ENCODE measurements at regions not wholly inside any gene's neighbourhood (a gene's known extent, or its start where the extent isn't known, plus 50 kb on each side); places are given as distances from the start of the nearest gene placed in this dataset.

DNA sequence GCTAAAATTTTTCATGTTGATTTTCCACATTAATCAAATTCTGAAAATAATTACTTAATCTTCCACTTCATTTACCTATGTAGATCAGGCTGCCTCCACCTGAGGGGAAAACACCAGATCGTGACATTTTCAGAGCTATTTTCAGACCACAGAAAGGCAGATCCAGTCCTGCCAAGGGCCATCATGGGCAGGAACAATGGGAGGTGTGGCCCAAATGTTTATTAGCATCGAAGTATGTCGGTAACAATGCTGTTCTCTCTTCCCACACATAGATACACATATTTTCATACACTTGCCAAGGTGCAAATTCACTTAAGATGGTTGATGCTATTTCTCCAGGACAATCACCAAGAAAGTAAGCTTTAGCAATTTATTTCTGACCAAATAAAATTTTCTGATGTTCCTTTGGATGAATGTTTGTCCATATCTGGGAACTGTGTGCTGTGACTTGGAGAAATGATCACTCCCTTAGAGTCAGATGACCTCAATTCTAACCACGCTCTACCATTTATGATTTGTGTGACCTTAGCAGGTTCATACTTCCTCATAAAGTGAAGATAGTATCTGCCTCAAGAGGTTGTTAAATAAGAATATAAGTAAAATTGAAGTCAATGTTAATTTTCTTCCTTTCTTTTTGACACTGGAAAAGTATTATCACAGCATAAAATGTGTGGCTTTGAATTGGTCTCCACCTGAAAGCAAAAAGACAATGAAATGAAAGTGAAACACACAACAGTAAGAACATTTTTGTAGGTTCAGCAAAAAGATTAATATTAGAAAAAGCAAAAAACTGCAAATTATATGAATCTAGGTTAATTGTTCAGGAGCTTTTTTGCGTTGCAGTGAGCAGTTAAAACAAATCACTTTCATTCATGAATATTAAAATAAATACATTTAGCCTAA lies 310.4 kb upstream of the PHF14 start:
- H3K4me1 ChIP-seq (replicated peaks) = no peaks in the 10 kb centered on the region
- no peaks in the 10 kb centered on the region for H3K9me3 ChIP-seq (replicated peaks)
- H3K27me3 ChIP-seq (replicated peaks) = no peaks in the 10 kb centered on the region
- no peaks in the 10 kb centered on the region for H3K36me3 ChIP-seq
- DNase-seq (ENCODE audit: low read depth in 1 of 2, low spot score in 2 of 2) = no peak
- H3K4me3 ChIP-seq = no peak overlapping the region
- H3K27ac ChIP-seq = no peak overlapping the region

DNA sequence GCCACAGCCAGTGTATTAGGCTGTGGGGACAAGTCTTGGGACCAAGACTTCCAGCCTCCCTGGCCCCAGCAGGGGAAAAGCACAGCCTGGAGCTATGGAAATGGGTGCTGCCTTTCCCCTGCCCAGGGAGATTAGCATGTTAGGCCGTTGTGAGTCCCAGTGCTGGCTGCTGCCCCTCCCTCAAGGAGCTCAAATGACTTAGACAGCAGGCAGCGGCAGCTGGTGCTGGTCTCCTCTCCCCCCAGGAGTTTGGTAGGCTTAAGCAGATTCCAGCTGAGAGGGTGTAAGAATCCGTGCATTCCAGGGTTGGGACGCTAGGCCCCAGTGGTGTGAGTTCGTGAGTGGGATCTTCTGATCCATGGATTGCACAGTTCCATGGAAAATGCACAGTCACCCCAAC lies 301.5 kb upstream of the PHF14 start:
- no peaks in the 10 kb centered on the region for H3K27me3 ChIP-seq (replicated peaks)
- H3K27ac ChIP-seq = no peak overlapping the region
- no peak overlapping the region for H3K4me3 ChIP-seq
- no peaks in the 10 kb centered on the region for H3K9me3 ChIP-seq (replicated peaks)
- DNase-seq (ENCODE audit: low read depth in 1 of 2, low spot score in 2 of 2) = no peak
- no peaks in the 10 kb centered on the region for H3K36me3 ChIP-seq
- H3K4me1 ChIP-seq (replicated peaks) = no peaks in the 10 kb centered on the region

DNA sequence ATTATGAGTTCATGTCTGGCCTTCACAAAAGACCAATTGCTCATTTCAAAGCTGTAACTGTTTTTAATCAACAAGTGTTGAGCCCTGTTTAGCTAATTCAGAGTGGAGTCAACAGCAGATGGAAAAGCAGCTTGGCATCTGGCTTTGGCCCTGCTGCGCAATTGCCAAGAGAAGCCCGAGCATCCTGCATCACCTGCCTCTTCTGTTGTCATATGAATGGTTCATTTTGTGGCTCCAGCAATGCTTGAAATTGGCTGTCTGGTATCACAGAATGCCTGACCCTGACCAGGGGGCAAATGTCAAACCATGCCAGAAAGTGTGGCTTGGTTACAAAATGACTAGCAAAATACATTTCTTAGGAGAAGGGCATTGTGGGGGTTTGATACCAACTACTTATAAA lies 296.5 kb upstream of the PHF14 start:
- Histone ChIP-seq H3K27ac (no peak overlapping the region), H3K4me3 (no peak overlapping the region), H3K9me3 (replicated peaks) (no peaks in the 10 kb centered on the region), H3K4me1 (replicated peaks) (no peaks in the 10 kb centered on the region), H3K36me3 (no peaks in the 10 kb centered on the region), H3K27me3 (replicated peaks) (no peaks in the 10 kb centered on the region)
- no peak for DNase-seq (ENCODE audit: low read depth in 1 of 2, low spot score in 2 of 2)

DNA sequence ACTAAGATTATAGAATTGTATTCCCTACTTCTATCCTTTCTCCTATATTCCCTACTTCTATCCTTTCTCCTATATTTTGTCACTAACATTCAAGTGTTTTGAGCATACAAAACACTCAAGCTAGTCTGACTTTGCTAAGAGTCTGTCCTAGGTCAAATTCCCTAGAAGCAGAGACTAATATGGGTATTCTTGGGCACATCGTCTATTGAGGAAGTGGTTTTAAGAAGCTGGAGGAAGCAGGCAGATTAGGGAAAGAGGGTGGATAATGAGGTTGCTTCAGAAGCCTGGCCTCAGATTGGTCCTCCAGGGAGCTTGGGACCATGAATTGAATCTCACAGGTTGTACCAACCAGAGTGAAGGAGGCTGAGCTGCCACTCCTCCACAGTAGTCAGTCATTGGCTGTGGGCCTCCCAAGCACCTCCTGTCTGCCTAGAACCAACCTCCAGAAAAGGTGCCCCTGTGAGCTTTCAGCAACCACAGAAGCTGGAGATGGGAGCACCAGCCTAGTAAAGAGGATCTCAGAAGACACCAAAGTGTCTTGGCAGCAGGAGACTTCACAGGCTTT lies 295.9 kb upstream of the PHF14 start:
- DNase-seq (ENCODE audit: low read depth in 1 of 2, low spot score in 2 of 2) = no peak
- H3K4me1 ChIP-seq (replicated peaks) = no peaks in the 10 kb centered on the region
- no peaks in the 10 kb centered on the region for H3K27me3 ChIP-seq (replicated peaks)
- no peaks in the 10 kb centered on the region for H3K36me3 ChIP-seq
- H3K9me3 ChIP-seq (replicated peaks) = no peaks in the 10 kb centered on the region
- no peak overlapping the region for H3K4me3 ChIP-seq
- H3K27ac ChIP-seq = no peak overlapping the region

DNA sequence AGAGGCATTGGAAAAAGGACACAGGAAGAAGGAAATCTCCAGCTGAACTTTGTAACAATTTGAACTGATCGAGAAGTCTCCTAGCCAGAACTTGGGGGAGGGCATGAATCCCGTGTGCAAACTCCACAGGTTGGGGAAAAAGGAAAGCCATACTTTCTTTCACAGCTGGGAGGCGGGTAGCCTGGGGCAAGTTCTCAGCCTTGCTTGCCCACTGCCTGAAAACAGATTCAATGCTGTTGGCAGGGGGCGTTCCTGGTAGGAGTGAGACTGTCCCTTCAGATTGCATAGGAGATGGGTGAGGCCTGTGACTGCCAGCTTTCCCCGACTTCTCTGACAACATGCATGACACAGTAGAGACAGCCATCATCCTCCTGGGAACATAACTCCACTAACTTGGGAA lies 289.1 kb upstream of the PHF14 start:
- no peaks in the 10 kb centered on the region for H3K9me3 ChIP-seq (replicated peaks)
- no peaks in the 10 kb centered on the region for H3K36me3 ChIP-seq
- DNase-seq (ENCODE audit: low read depth in 1 of 2, low spot score in 2 of 2) = no peak
- H3K27ac ChIP-seq = no peak overlapping the region
- no peaks in the 10 kb centered on the region for H3K4me1 ChIP-seq (replicated peaks)
- no peaks in the 10 kb centered on the region for H3K27me3 ChIP-seq (replicated peaks)
- no peak overlapping the region for H3K4me3 ChIP-seq

DNA sequence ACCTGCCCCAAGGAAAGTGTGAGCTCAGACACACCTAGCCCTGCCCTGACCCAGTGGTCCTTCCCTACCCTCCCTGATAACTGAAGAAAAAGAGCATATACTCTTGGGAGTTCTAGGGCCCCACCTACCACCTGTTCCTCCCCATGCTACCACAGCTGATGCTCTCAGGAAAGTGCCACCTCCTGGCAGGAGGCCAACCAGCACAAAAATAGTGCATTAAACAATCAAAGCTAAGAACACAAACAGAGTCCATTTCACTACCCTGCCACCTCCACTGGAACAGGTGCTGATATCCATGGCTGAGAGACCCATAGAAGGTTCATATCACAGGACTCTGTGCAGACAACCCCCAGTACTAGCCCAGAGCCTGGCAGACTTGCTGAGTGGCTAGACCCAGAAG lies 288.6 kb upstream of the PHF14 start:
- H3K9me3 ChIP-seq (replicated peaks) = no peaks in the 10 kb centered on the region
- no peak overlapping the region for H3K4me3 ChIP-seq
- no peak overlapping the region for H3K27ac ChIP-seq
- no peaks in the 10 kb centered on the region for H3K27me3 ChIP-seq (replicated peaks)
- no peak for DNase-seq (ENCODE audit: low read depth in 1 of 2, low spot score in 2 of 2)
- H3K4me1 ChIP-seq (replicated peaks) = no peaks in the 10 kb centered on the region
- H3K36me3 ChIP-seq = no peaks in the 10 kb centered on the region

DNA sequence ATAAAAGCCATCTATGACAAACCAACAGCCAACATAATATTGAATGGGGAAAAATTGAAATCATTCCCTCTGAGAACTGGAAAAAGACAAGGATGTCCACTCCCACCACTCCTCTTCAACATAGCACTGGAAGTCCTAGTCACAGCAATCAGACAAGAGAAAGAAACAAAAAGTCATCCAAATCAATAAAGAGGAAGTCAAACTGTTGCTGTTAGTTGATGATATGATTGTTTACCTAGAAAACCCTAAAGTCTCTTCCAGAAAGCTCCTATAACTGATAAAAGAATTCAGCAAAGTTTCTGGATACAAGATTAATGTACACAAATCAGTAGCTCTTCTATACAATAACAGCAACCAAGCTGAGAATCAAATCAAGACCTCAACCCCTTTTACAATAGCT lies 285.1 kb upstream of the PHF14 start:
- no peaks in the 10 kb centered on the region for H3K4me1 ChIP-seq (replicated peaks)
- no peak overlapping the region for H3K4me3 ChIP-seq
- H3K27ac ChIP-seq = no peak overlapping the region
- no peaks in the 10 kb centered on the region; the same call in 1 of the 2 replicates for H3K9me3 ChIP-seq (replicated peaks)
- no peaks in the 10 kb centered on the region for H3K36me3 ChIP-seq
- H3K27me3 ChIP-seq (replicated peaks) = no peaks in the 10 kb centered on the region
- no peak for DNase-seq (ENCODE audit: low read depth in 1 of 2, low spot score in 2 of 2)

DNA sequence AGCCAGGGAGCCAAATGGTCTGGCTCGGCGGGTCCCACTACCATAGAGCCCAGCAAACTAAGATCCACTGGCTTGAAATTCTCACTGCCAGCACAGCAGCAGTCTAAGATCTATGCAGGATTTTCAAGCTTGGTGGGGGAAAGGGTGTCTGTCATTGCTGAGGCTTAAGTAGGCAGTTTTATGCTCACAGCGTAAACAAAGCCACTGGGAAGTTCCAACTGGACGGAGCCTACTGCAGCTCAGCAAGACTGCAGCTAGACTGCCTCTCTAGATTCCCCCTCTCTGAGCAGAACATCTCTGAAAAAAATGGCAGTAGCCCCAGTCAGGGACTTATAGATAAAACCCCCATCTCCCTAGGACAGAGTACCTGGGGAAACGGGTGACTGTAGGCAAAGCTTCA lies 277.6 kb upstream of the PHF14 start:
- H3K27me3 ChIP-seq (replicated peaks) = no peaks in the 10 kb centered on the region
- no peaks in the 10 kb centered on the region; the same call in 1 of the 2 replicates for H3K9me3 ChIP-seq (replicated peaks)
- no peak for DNase-seq (ENCODE audit: low read depth in 1 of 2, low spot score in 2 of 2)
- H3K4me3 ChIP-seq = no peak overlapping the region
- no peaks in the 10 kb centered on the region for H3K4me1 ChIP-seq (replicated peaks)
- no peaks in the 10 kb centered on the region for H3K36me3 ChIP-seq
- no peak overlapping the region for H3K27ac ChIP-seq

DNA sequence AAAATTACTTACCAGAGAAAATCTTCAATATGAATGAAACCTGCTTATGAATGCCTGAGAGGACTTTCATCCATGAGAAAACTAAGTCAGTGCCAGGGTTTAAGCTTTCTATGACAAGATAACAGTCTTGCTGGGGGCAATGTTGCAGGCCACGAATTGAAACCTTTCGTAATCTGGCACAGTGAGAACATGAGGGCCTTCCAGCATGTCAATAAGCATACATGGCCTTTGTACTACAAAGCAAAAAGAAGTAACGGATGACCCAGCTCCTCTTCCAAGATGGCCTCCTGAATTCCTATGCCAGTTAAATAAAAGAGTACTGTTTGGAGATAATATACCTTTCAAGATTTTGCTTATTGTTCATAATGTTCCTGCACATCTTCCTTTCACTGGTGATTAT lies 270.6 kb upstream of the PHF14 start:
- no peak overlapping the region for H3K27ac ChIP-seq
- H3K27me3 ChIP-seq (replicated peaks) = no peaks in the 10 kb centered on the region
- H3K36me3 ChIP-seq = no peaks in the 10 kb centered on the region
- no peaks in the 10 kb centered on the region; the same call in 1 of the 2 replicates for H3K9me3 ChIP-seq (replicated peaks)
- DNase-seq (ENCODE audit: low read depth in 1 of 2, low spot score in 2 of 2) = no peak
- H3K4me1 ChIP-seq (replicated peaks) = no peaks in the 10 kb centered on the region
- H3K4me3 ChIP-seq = no peak overlapping the region

DNA sequence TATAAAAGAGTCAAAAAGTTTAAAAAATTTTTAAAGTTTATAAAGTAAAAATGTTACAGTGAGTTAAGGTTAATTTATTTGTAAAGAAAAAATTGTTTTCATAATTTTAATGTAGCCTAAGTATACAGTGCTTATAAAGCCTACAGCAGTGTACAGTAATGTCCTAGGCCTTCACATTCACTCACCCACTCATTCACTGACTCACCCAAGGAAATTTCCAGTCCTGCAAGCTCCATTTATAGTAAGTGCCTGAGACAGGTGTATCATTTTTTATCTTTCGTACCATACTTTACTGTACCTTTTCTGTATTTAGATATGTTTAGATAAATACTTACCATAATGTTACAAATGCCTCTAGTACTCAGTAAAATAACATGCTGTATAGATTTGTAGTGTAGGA lies 269.7 kb upstream of the PHF14 start:
- no peaks in the 10 kb centered on the region for H3K4me1 ChIP-seq (replicated peaks)
- H3K36me3 ChIP-seq = no peaks in the 10 kb centered on the region
- H3K9me3 ChIP-seq (replicated peaks) = no peaks in the 10 kb centered on the region; the same call in 1 of the 2 replicates
- no peaks in the 10 kb centered on the region for H3K27me3 ChIP-seq (replicated peaks)
- no peak overlapping the region for H3K4me3 ChIP-seq
- no peak overlapping the region for H3K27ac ChIP-seq
- DNase-seq (ENCODE audit: low read depth in 1 of 2, low spot score in 2 of 2) = no peak

DNA sequence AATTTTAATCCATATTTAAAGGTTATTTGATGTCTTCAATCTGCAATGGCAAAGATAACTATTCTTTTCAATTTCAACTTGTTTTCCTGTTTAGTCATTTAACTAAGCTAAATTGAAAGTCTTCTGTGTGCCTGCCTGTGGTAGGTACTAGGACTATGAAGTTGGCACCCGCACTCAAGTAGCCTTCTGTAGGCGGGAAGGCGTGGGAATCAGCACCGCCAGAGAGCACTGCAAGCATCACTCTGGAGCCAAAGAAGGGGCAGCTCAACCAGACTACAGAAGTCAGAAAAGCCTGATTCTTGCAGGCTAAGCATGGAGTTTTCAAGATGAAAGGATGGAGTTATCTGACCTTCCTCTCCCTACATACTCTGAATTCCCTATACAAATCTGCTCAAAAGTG lies 269.0 kb upstream of the PHF14 start:
- H3K4me3 ChIP-seq = no peak overlapping the region
- DNase-seq (ENCODE audit: low read depth in 1 of 2, low spot score in 2 of 2) = no peak

DNA sequence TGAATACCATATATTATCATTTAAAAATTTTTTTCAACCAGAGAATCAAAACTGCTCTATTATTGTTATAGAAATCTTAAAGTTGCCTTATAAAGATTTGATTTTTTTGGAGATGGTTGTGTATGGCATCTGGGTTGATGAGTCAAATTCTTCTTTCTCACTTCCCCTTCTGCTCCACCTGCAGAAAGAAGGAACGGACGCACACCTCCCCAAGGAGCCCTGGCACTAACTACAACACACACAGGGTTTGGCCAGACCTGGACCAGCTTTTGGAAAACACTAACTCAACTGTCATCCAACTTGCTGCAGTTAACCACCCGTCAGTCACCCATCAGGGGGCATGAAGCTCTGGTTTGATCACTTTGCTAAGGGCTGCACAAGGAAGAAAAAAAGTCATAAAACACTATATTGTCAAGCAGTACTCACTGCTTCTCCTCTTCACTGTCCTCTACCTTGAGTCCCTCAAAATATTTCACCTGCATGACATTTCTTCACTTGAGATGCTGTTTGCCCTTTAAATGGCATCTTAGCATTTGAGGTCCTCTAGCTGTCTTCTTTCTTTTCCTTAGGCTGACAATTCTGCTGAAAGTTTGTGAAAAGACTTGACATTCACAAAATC lies 266.7 kb upstream of the PHF14 start:
- no peak overlapping the region for H3K4me3 ChIP-seq
- no peak for DNase-seq (ENCODE audit: low read depth in 1 of 2, low spot score in 2 of 2)

More for the DNA sequence above, 269.0 kb upstream of the PHF14 start:
- Histone ChIP-seq H3K36me3 (no peaks in the 10 kb centered on the region), H3K4me1 (replicated peaks) (no peaks in the 10 kb centered on the region), H3K9me3 (replicated peaks) (no peaks in the 10 kb centered on the region; the same call in 1 of the 2 replicates), H3K27me3 (replicated peaks) (no peaks in the 10 kb centered on the region), H3K27ac (no peak overlapping the region)

DNA sequence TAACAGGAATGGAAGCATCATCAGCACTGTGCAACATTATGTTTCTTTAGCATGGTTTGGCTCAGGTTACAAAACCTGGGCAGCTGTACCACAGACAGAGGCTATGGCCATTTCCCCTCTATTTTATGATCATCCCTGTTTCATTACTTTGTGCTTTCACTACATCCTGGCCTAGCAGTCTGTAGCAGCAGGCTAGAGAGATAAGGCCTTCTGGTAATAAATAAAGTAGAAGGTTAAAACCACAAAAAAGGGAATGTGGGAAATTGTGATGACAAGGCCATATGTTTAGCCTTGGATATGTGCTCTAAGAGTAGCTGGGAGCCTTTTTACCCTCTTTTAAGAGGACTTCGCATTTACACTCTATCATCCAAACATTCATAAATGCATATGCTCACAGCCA lies 266.2 kb upstream of the PHF14 start:
- H3K27me3 ChIP-seq (replicated peaks) = no peaks in the 10 kb centered on the region
- no peaks in the 10 kb centered on the region for H3K4me1 ChIP-seq (replicated peaks)
- H3K36me3 ChIP-seq = no peaks in the 10 kb centered on the region
- no peak overlapping the region for H3K27ac ChIP-seq
- no peak for DNase-seq (ENCODE audit: low read depth in 1 of 2, low spot score in 2 of 2)
- no peak overlapping the region for H3K4me3 ChIP-seq
- H3K9me3 ChIP-seq (replicated peaks) = no peaks in the 10 kb centered on the region; the same call in 1 of the 2 replicates

More for the DNA sequence above, 266.7 kb upstream of the PHF14 start:
- no peaks in the 10 kb centered on the region for H3K36me3 ChIP-seq
- no peaks in the 10 kb centered on the region; the same call in 1 of the 2 replicates for H3K9me3 ChIP-seq (replicated peaks)
- H3K27me3 ChIP-seq (replicated peaks) = no peaks in the 10 kb centered on the region
- no peaks in the 10 kb centered on the region for H3K4me1 ChIP-seq (replicated peaks)
- no peak overlapping the region for H3K27ac ChIP-seq

DNA sequence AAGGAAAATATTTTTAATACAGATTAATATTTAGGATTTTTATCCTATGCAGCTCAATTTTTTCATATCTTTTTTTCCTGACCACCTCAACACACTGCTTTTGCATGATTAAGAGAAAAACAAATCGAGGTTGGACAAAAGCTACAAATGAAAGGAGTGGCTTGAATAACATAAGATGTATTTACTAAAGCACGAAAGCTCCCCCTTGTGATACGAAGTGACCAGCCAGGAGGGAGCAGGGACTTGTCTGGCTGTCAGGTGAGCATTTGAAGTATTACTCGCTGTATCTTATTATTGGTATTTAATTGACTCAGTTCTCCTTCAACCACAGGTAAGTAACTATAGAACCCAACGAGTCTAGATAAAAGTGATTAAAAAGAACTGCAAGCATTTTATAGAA lies 265.2 kb upstream of the PHF14 start:
- Histone ChIP-seq H3K36me3 (no peaks in the 10 kb centered on the region), H3K27ac (no peak overlapping the region), H3K4me1 (replicated peaks) (no peaks in the 10 kb centered on the region), H3K4me3 (no peak overlapping the region), H3K9me3 (replicated peaks) (no peaks in the 10 kb centered on the region), H3K27me3 (replicated peaks) (no peaks in the 10 kb centered on the region)
- DNase-seq (ENCODE audit: low read depth in 1 of 2, low spot score in 2 of 2) = no peak

Data from SJSA1 (cell line).